SU-DHL-6 (cell line): ENCODE measurements at regions not wholly inside any gene's neighbourhood (a gene's known extent, or its start where the extent isn't known, plus 50 kb on each side); places are given as distances from the start of the nearest gene placed in this dataset.

Experiments
- H2AFZ ChIP-seq: fragments of 200-600 bp; sonication (generic); 2 replicates; pipeline ENCODE4 v1.6.1; 2014; ENCODE audit warnings: low read depth, mild to moderate bottlenecking, moderate library complexity, mixed read lengths, antibody characterized with exemption, low read length; ENCODE audit not compliant: severe bottlenecking
- H3F3A ChIP-seq: fragments of 200-600 bp; shearing (Covaris generic); 2 replicates; pipeline ENCODE4 v1.6.0; 2016; ENCODE audit warnings: antibody characterized with exemption, mild to moderate bottlenecking; ENCODE audit not compliant: insufficient read depth
- H3K27ac ChIP-seq: fragments of 200-600 bp; sonication (generic); 2 replicates; pipeline ENCODE4 v1.5.1; 2016; ENCODE audit warnings: low read depth, mild to moderate bottlenecking, low read length, moderate library complexity, mixed read lengths
- H3K27me3 ChIP-seq: fragments of 200-600 bp; sonication (generic), shearing (Covaris generic); 2 replicates; pipeline ENCODE4 v1.6.0; 2014; ENCODE audit warnings: mild to moderate bottlenecking, low read length
- H3K36me3 ChIP-seq: fragments of 200-600 bp; sonication (generic); 2 replicates; pipeline ENCODE4 v1.6.1; 2014; ENCODE audit warnings: mild to moderate bottlenecking, low read length, mixed read lengths
- H3K4me2 ChIP-seq: fragments of 300-600, 200-600 bp; shearing (Covaris generic), sonication (generic); 2 replicates; pipeline ENCODE4 v1.6.0; 2014; ENCODE audit warnings: low read length, low read depth, mild to moderate bottlenecking; ENCODE audit not compliant: poor library complexity, severe bottlenecking
- H3K4me3 ChIP-seq: fragments of 200-600 bp; sonication (generic); 2 replicates; pipeline ENCODE4 v1.5.1; 2014; ENCODE audit warnings: antibody characterized with exemption, low read length, mild to moderate bottlenecking, mixed read lengths; ENCODE audit not compliant: insufficient read depth, poor library complexity, severe bottlenecking
- H3K79me2 ChIP-seq: fragments of 200-600 bp; sonication (generic); 2 replicates; pipeline ENCODE4 v1.6.1; 2014; ENCODE audit warnings: mild to moderate bottlenecking, low read length, moderate library complexity; ENCODE audit not compliant: insufficient read depth
- H3K9ac ChIP-seq: fragments of 200-600 bp; sonication (generic); 2 replicates; pipeline ENCODE4 v1.7.0; 2014; ENCODE audit warnings: mild to moderate bottlenecking, low read length
- H3K9me2 ChIP-seq: fragments of 200-600 bp; sonication (generic); replicated peaks from 2 replicates; pipeline ENCODE4 v1.6.1; 2014; ENCODE audit warnings: low read length; ENCODE audit not compliant: insufficient read depth
- H3K9me3 ChIP-seq: fragments of 200-600 bp; sonication (generic); 2 replicates; pipeline ENCODE4 v1.6.1; 2014; ENCODE audit warnings: low read length, mixed read lengths; ENCODE audit not compliant: insufficient read depth
- H4K20me1 ChIP-seq: fragments of 200-600 bp; sonication (generic); 2 replicates; pipeline ENCODE4 v1.6.1; 2014; ENCODE audit warnings: low read depth, mild to moderate bottlenecking, antibody characterized with exemption, low read length, moderate library complexity, mixed read lengths
- EZH2phosphoT487 ChIP-seq: fragments of 200-600 bp; sonication (generic), shearing (Covaris generic); conservative IDR thresholded peaks from 2 replicates; pipeline ENCODE4 v1.6.1; 2018; ENCODE audit warnings: mild to moderate bottlenecking, antibody characterized with exemption, low read length, moderate library complexity, mixed read lengths
- TF ChIP-seq, protein P1 (sequence below): fragments of 200-600 bp; sonication (generic); IDR thresholded peaks from one replicate; pipeline ENCODE4 v1.5.1; 2017; ENCODE audit warnings: antibody characterized with exemption, mild to moderate bottlenecking, low read length, moderate library complexity; ENCODE audit not compliant: insufficient read depth, poor library complexity, severe bottlenecking

DNA sequence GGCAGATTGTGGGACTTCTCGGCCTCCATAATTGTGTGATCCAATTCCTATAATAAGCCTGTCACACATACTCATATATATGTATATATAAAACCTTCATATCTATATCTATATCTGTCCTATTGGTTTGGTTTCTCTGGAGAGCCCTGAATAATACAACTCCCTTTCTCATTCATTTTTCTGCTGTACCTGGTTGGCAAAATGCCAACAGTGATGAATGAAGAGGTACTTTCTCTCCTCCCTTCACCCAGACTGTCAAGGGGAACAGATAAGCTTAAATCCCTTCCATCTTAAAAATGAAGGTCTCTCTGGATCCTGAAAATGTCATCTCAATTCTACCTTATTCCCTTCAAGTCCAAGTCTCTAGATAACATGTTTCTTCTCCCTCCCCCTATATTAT is 60.3 kb upstream of the FOXP2 start:
- TF ChIP-seq, protein P1, sequence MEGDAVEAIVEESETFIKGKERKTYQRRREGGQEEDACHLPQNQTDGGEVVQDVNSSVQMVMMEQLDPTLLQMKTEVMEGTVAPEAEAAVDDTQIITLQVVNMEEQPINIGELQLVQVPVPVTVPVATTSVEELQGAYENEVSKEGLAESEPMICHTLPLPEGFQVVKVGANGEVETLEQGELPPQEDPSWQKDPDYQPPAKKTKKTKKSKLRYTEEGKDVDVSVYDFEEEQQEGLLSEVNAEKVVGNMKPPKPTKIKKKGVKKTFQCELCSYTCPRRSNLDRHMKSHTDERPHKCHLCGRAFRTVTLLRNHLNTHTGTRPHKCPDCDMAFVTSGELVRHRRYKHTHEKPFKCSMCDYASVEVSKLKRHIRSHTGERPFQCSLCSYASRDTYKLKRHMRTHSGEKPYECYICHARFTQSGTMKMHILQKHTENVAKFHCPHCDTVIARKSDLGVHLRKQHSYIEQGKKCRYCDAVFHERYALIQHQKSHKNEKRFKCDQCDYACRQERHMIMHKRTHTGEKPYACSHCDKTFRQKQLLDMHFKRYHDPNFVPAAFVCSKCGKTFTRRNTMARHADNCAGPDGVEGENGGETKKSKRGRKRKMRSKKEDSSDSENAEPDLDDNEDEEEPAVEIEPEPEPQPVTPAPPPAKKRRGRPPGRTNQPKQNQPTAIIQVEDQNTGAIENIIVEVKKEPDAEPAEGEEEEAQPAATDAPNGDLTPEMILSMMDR = no peak
- no peak for TF ChIP-seq EZH2phosphoT487
- no peak overlapping the region for H2AFZ ChIP-seq
- H3K36me3 ChIP-seq = no peaks in the 10 kb centered on the region
- H3F3A ChIP-seq = no peaks in the 10 kb centered on the region
- no peak overlapping the region for H3K9ac ChIP-seq
- no peaks in the 10 kb centered on the region for H3K27me3 ChIP-seq
- no peaks in the 10 kb centered on the region for H4K20me1 ChIP-seq
- H3K4me3 ChIP-seq = no peak overlapping the region
- H3K79me2 ChIP-seq = no peaks in the 10 kb centered on the region
- H3K27ac ChIP-seq = no peak overlapping the region
- H3K9me2 ChIP-seq = no peaks in the 10 kb centered on the region
- H3K9me3 ChIP-seq = no peaks in the 10 kb centered on the region
- H3K4me2 ChIP-seq = no peak overlapping the region

DNA sequence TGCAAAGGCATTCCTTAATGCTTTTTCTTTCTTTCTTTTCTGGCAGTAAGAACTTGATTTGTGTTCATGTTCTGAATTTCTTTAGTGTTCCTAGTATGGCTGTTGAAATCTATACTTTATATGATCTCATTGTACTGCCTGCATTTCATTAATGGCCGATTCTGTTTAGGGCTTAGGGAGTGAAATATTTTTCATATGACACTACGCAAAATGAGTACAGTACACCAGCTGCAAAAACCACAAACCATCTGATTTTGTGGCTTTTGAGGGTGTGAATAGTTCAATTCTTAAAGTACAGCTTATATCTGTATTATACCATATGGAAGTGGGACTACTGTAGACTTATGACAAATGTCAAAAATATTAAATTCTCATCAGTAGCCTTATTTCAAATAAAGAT is 69.1 kb upstream of the FOXP2 start:
- Histone ChIP-seq H2AFZ (no peak overlapping the region), H3K9ac (no peak overlapping the region), H3K9me3 (no peaks in the 10 kb centered on the region), H3F3A (no peaks in the 10 kb centered on the region), H3K79me2 (no peaks in the 10 kb centered on the region), H3K4me3 (no peak overlapping the region), H4K20me1 (no peaks in the 10 kb centered on the region), H3K4me2 (no peak overlapping the region), H3K9me2 (no peaks in the 10 kb centered on the region), H3K27ac (no peak overlapping the region), H3K36me3 (no peaks in the 10 kb centered on the region), H3K27me3 (no peaks in the 10 kb centered on the region)
- TF ChIP-seq, protein P1 = no peak
- TF ChIP-seq EZH2phosphoT487 = no peak

DNA sequence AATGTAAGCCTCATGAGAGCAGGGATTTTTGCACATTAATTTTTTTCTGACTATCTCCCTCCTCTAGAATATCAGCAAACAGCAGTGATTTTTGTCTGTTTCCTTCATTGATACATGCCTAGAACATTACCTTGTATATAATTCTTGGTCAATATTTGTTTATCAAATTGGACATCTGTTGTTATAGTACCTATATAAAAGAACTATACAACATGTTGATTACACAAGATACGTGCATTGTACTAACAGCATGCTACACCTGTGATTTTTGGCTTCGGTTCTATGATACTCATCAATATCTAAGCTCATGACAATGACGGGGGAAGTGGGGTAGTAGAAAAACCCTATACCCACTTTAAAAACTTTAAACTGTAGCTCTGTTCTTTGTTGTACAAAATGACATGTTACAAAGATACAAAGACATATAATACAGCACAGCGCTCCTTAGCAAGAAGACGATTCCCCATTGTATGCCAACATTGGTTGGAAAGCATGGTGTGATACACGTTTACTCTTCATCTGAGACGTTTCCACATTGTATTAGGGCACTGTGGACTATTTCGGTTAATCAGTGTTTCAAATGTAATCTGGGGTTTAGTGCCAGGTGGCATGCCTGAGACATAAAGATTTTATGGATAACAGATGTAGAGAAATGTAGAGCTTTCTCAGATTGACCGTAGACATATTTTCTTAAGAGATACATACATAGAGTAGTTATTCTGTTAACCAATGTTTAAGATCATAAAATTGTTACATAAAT is 70.5 kb upstream of the FOXP2 start:
- no peak overlapping the region for H3K9ac ChIP-seq
- H3K27ac ChIP-seq = no peak overlapping the region
- no peak overlapping the region for H3K4me3 ChIP-seq
- no peaks in the 10 kb centered on the region for H4K20me1 ChIP-seq
- no peaks in the 10 kb centered on the region for H3K9me3 ChIP-seq
- H3K79me2 ChIP-seq = no peaks in the 10 kb centered on the region
- no peak overlapping the region for H2AFZ ChIP-seq
- H3K36me3 ChIP-seq = no peaks in the 10 kb centered on the region
- no peaks in the 10 kb centered on the region for H3K9me2 ChIP-seq
- no peak for TF ChIP-seq EZH2phosphoT487
- TF ChIP-seq, protein P1 = no peak
- no peaks in the 10 kb centered on the region for H3K27me3 ChIP-seq
- H3F3A ChIP-seq = no peaks in the 10 kb centered on the region
- H3K4me2 ChIP-seq = no peak overlapping the region
